ENCODE measurements at regions not wholly inside any gene's neighbourhood (a gene's known extent, or its start where the extent isn't known, plus 50 kb on each side); places are given as distances from the start of the nearest gene placed in this dataset.

- TF ChIP-seq CTCF (IDR thresholded peaks at IDR 0.05): no peak
- intact Hi-C loops (cut with micrococcal nuclease): no loop called here
- H3K9me3 ChIP-seq (replicated peaks in 1 of 2; ENCODE audit: control insufficient read depth in 1 of 2, insufficient read depth in 1 of 2, low read length in 2 of 2): no peaks in the 10 kb centered on the region
- H3K9me3 Mint-ChIP-seq: no peaks in the 10 kb centered on the region
- H3K27ac ChIP-seq (ENCODE audit: low read depth in 1 of 2, low read length in 2 of 2): no peak overlapping the region
- no peaks in the 10 kb centered on the region for H3K36me3 Mint-ChIP-seq
- H3K27me3 Mint-ChIP-seq (ENCODE audit: low read depth in 3 of 3): no peaks in the 10 kb centered on the region
- no peaks in the 10 kb centered on the region for H4K20me1 ChIP-seq (ENCODE audit: insufficient read depth, low read length)
- DNase-seq: no peak
- H3K9ac ChIP-seq (ENCODE audit: insufficient read depth, low read length, poor library complexity, severe bottlenecking): no peak overlapping the region
- H3K4me1 ChIP-seq (ENCODE audit: control insufficient read depth in 1 of 2, insufficient read depth in 2 of 2, low read length in 2 of 2): peaks cover 2 to 12% of the 10 kb centered on the region in 2 donors
- peak overlapping the region in 1 of 7 donors; percentile 83 for H3K27ac Mint-ChIP-seq
- peaks cover 13% of the 10 kb centered on the region for H3K4me1 Mint-ChIP-seq
- 87% methylated on average over 8 of the region's 20 CpGs for WGBS (ENCODE audit: insufficient coverage)
- peak overlapping the region; percentile 34 to 68 for H3K4me3 Mint-ChIP-seq
- H3K79me2 ChIP-seq (ENCODE audit: insufficient read depth, low read length): no peaks in the 10 kb centered on the region
- H2AFZ ChIP-seq (ENCODE audit: insufficient read depth, low read depth, low read length, poor library complexity, severe bottlenecking): peak overlapping the region; percentile 72
- peak overlapping the region; percentile 36 for H3K4me2 ChIP-seq (replicated peaks; ENCODE audit: extremely low read depth, low read length, poor library complexity, severe bottlenecking)
- H3K36me3 ChIP-seq (replicated peaks in 1 of 2; ENCODE audit: control insufficient read depth in 1 of 2, insufficient read depth in 2 of 2, low read length in 2 of 2): no peaks in the 10 kb centered on the region
- no peaks in the 10 kb centered on the region for H3K27me3 ChIP-seq (ENCODE audit: control insufficient read depth in 2 of 2, insufficient read depth in 2 of 2, low read length in 2 of 2)
- H3K4me3 ChIP-seq (replicated peaks in 1 of 3; ENCODE audit: low read depth in 2 of 3, low read length in 3 of 3): no peak overlapping the region
These were observed 74.4 kb upstream of the IRF2 start for GRCh38 chr4:184548648-184549341.

- Histone ChIP-seq H3K4me2 (replicated peaks; ENCODE audit: extremely low read depth, low read length, poor library complexity, severe bottlenecking) (peak overlapping the region; percentile 36), H2AFZ (ENCODE audit: insufficient read depth, low read depth, low read length, poor library complexity, severe bottlenecking) (peak overlapping the region; percentile 72), H4K20me1 (ENCODE audit: insufficient read depth, low read length) (no peaks in the 10 kb centered on the region), H3K4me3 (replicated peaks in 1 of 3; ENCODE audit: low read depth in 2 of 3, low read length in 3 of 3) (no peak overlapping the region), H3K4me1 (ENCODE audit: control insufficient read depth in 1 of 2, insufficient read depth in 2 of 2, low read length in 2 of 2) (peaks cover 2 to 12% of the 10 kb centered on the region in 2 donors), H3K27ac (ENCODE audit: low read depth in 1 of 2, low read length in 2 of 2) (no peak overlapping the region), H3K36me3 (replicated peaks in 1 of 2; ENCODE audit: control insufficient read depth in 1 of 2, insufficient read depth in 2 of 2, low read length in 2 of 2) (no peaks in the 10 kb centered on the region), H3K27me3 (ENCODE audit: control insufficient read depth in 2 of 2, insufficient read depth in 2 of 2, low read length in 2 of 2) (no peaks in the 10 kb centered on the region), H3K79me2 (ENCODE audit: insufficient read depth, low read length) (no peaks in the 10 kb centered on the region), H3K9me3 (replicated peaks in 1 of 2; ENCODE audit: control insufficient read depth in 1 of 2, insufficient read depth in 1 of 2, low read length in 2 of 2) (no peaks in the 10 kb centered on the region), H3K9ac (ENCODE audit: insufficient read depth, low read length, poor library complexity, severe bottlenecking) (no peak overlapping the region)
- Mint-ChIP-seq H3K27me3 (ENCODE audit: low read depth in 3 of 3) (no peaks in the 10 kb centered on the region), H3K27ac (no peak overlapping the region), H3K36me3 (no peaks in the 10 kb centered on the region), H3K4me1 (peaks cover 13% of the 10 kb centered on the region), H3K4me3 (peak overlapping the region; percentile 34 to 68), H3K9me3 (no peaks in the 10 kb centered on the region)
- TF ChIP-seq CTCF (IDR thresholded peaks at IDR 0.05): no peak
- peak; percentile 21 to 32 (median 24) for DNase-seq
- intact Hi-C loops (cut with micrococcal nuclease): no loop called here
- WGBS (ENCODE audit: insufficient coverage): 21% methylated on average over 4 of the region's 5 CpGs
These were observed 73.9 kb upstream of the IRF2 start for GRCh38 chr4:184548316-184548647.
